ENCODE measurements at regions not wholly inside any gene's neighbourhood (a gene's known extent, or its start where the extent isn't known, plus 50 kb on each side); places are given as distances from the start of the nearest gene placed in this dataset.
"Not testable (repeated sequence)": the region's sequence is repeated elsewhere in the genome, so short reads cannot be mapped to it uniquely, and the experiment has no call there.

DNA sequence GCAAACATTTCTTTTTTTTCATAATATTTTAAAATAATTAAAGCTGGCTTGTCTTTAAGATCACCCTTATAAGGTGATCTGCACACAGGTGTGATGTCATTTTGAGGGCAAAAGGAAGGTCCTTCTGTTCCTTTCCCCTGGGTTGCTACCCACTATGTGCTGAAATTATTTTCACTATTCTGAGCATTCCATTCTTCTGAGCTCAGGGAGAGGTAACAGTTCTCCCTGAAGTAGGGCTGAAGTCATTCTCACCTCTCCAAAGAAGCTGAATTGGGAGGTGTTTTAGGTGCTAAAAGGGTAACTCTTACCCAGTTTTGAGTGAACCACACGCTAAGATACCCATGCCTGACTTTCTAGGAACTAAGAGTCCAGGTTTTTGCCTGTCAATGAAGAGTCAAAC is 247.6 kb downstream of the SLC4A3 start:
- no peak overlapping the region for H3K27ac ChIP-seq (ENCODE audit: low read length)
- no peaks in the 10 kb centered on the region for H4K20me1 ChIP-seq (ENCODE audit: insufficient read depth)
- H3K4me2 ChIP-seq (ENCODE audit: low read length), result no peak overlapping the region
- H3K36me3 ChIP-seq (ENCODE audit: insufficient read depth, low read length), result no peaks in the 10 kb centered on the region
- no peak overlapping the region for H3K9ac ChIP-seq (ENCODE audit: low read length)
- H3F3A ChIP-seq (ENCODE audit: insufficient read depth, low read length, poor library complexity, severe bottlenecking), result peaks cover 4% of the 10 kb centered on the region
- no peak overlapping the region for H2AFZ ChIP-seq (ENCODE audit: low read depth, low read length)
- no peak overlapping the region for H3K4me3 ChIP-seq (ENCODE audit: low read length)
- TF ChIP-seq RAD21 (conservative IDR thresholded peaks at IDR 0.05), result no peak
- H3K79me2 ChIP-seq (replicated peaks; ENCODE audit: insufficient read depth, low read length), result no peaks in the 10 kb centered on the region
- H3K9me2 ChIP-seq (ENCODE audit: insufficient read depth, low read length), result no peaks in the 10 kb centered on the region
- no peaks in the 10 kb centered on the region for H3K9me3 ChIP-seq (ENCODE audit: low read length)
- no peaks in the 10 kb centered on the region for H3K27me3 ChIP-seq (ENCODE audit: insufficient read depth, low read depth, low read length)

GRCh38 chr2:219875986-219876385 is 248.6 kb downstream of the SLC4A3 start:
- not testable (repeated sequence) for H3K79me2 ChIP-seq (replicated peaks; ENCODE audit: insufficient read depth, low read length); H3K9ac ChIP-seq (ENCODE audit: low read length); H3K27me3 ChIP-seq (ENCODE audit: insufficient read depth, low read depth, low read length); H3K27ac ChIP-seq (ENCODE audit: low read length); H3K4me3 ChIP-seq (ENCODE audit: low read length); H4K20me1 ChIP-seq (ENCODE audit: insufficient read depth); H3K9me2 ChIP-seq (ENCODE audit: insufficient read depth, low read length); H3K4me2 ChIP-seq (ENCODE audit: low read length); H3K36me3 ChIP-seq (ENCODE audit: insufficient read depth, low read length); H3F3A ChIP-seq (ENCODE audit: insufficient read depth, low read length, poor library complexity, severe bottlenecking); H2AFZ ChIP-seq (ENCODE audit: low read depth, low read length); H3K9me3 ChIP-seq (ENCODE audit: low read length)

GRCh38 chr2:219876931-219877330 is 249.5 kb downstream of the SLC4A3 start:
- Histone ChIP-seq H2AFZ (ENCODE audit: low read depth, low read length) (no peak overlapping the region), H3K79me2 (replicated peaks; ENCODE audit: insufficient read depth, low read length) (no peaks in the 10 kb centered on the region), H3K27ac (ENCODE audit: low read length) (no peak overlapping the region), H3K27me3 (ENCODE audit: insufficient read depth, low read depth, low read length) (no peaks in the 10 kb centered on the region), H3K9me2 (ENCODE audit: insufficient read depth, low read length) (no peaks in the 10 kb centered on the region), H3K9ac (ENCODE audit: low read length) (no peak overlapping the region), H3F3A (ENCODE audit: insufficient read depth, low read length, poor library complexity, severe bottlenecking) (peaks cover 4% of the 10 kb centered on the region), H3K36me3 (ENCODE audit: insufficient read depth, low read length) (no peaks in the 10 kb centered on the region), H3K4me3 (ENCODE audit: low read length) (no peak overlapping the region), H4K20me1 (ENCODE audit: insufficient read depth) (no peaks in the 10 kb centered on the region), H3K9me3 (ENCODE audit: low read length) (no peaks in the 10 kb centered on the region), H3K4me2 (ENCODE audit: low read length) (no peak overlapping the region)
- TF ChIP-seq POLR2AphosphoS5 (IDR thresholded peaks at IDR 0.05) (no peak), EP300 (conservative IDR thresholded peaks at IDR 0.05; ENCODE audit: poor library complexity, severe bottlenecking) (no peak), TAF1 (IDR thresholded peaks at IDR 0.05; ENCODE audit: low read depth) (no peak), RAD21 (conservative IDR thresholded peaks at IDR 0.05) (no peak), EZH2 (IDR thresholded peaks at IDR 0.05; ENCODE audit: borderline replicate concordance, insufficient read depth, low read length, poor library complexity, severe bottlenecking) (no peak), MXI1 (conservative IDR thresholded peaks at IDR 0.05; ENCODE audit: poor library complexity, severe bottlenecking) (no peak), REST (IDR thresholded peaks at IDR 0.05; ENCODE audit: borderline replicate concordance) (no peak), SMC3 (conservative IDR thresholded peaks at IDR 0.05; ENCODE audit: poor library complexity) (no peak)
- TF ChIP-seq, protein P1, sequence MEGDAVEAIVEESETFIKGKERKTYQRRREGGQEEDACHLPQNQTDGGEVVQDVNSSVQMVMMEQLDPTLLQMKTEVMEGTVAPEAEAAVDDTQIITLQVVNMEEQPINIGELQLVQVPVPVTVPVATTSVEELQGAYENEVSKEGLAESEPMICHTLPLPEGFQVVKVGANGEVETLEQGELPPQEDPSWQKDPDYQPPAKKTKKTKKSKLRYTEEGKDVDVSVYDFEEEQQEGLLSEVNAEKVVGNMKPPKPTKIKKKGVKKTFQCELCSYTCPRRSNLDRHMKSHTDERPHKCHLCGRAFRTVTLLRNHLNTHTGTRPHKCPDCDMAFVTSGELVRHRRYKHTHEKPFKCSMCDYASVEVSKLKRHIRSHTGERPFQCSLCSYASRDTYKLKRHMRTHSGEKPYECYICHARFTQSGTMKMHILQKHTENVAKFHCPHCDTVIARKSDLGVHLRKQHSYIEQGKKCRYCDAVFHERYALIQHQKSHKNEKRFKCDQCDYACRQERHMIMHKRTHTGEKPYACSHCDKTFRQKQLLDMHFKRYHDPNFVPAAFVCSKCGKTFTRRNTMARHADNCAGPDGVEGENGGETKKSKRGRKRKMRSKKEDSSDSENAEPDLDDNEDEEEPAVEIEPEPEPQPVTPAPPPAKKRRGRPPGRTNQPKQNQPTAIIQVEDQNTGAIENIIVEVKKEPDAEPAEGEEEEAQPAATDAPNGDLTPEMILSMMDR (IDR thresholded peaks at IDR 0.05; ENCODE audit: poor library complexity, severe bottlenecking), result no peak
